H1 (cell line): ENCODE measurements at regions not wholly inside any gene's neighbourhood (a gene's known extent, or its start where the extent isn't known, plus 50 kb on each side); places are given as distances from the start of the nearest gene placed in this dataset.

ENCODE experiments used
- CTCF ChIA-PET: fragments of 300-600 bp; sonication (Branson Sonifier 250); formaldehyde crosslinking; loops from one replicate; lab custom pipeline; 2021; ENCODE audit not compliant: partially characterized antibody; lab: Charles Lee
- POLR2A ChIA-PET: fragments of 300-600 bp; sonication (Branson Sonifier 250); formaldehyde crosslinking; loops from one replicate; lab custom pipeline; 2021; ENCODE audit warnings: inconsistent platforms; ENCODE audit not compliant: partially characterized antibody; lab: Charles Lee
- DNase-seq, 2 experiments: peaks; one replicate each; pipeline versions ENCODE4 v3.0.0 to v3.0.0-alpha.2; 2010 to 2022; ENCODE audit warnings: low spot score in 2 of 2, low read depth in 1 of 2, mixed read lengths in 1 of 2
- FAIRE-seq: peaks from 2 replicates; lab custom pipeline; 2011; peaks lifted over from hg19 to GRCh38; lab: Jason Lieb, UNC
- H2AFZ ChIP-seq: 2 replicates; pipeline ENCODE4 v1.8.1; 2012; ENCODE audit warnings: low read length, inconsistent platforms
- H2AK5ac ChIP-seq: 2 replicates; pipeline ENCODE4 v1.6.1; 2013; ENCODE audit warnings: low read depth, low read length
- H2BK120ac ChIP-seq: replicated peaks from 2 replicates; pipeline ENCODE3; 2013; ENCODE audit warnings: low read depth, low read length, inconsistent platforms
- H2BK12ac ChIP-seq: 2 replicates; pipeline ENCODE4 v1.6.1; 2013; ENCODE audit warnings: low read depth, low read length
- H2BK15ac ChIP-seq: 2 replicates; pipeline ENCODE4 v1.6.1; 2013; ENCODE audit warnings: low read length
- H2BK20ac ChIP-seq: 2 replicates; pipeline ENCODE4 v1.6.1; 2013; ENCODE audit warnings: low read length
- H2BK5ac ChIP-seq: 2 replicates; pipeline ENCODE4 v1.6.1; 2013; ENCODE audit warnings: low read depth, low read length
- H3K14ac ChIP-seq: 2 replicates; pipeline ENCODE4 v1.6.1; 2013; ENCODE audit warnings: inconsistent platforms; ENCODE audit not compliant: insufficient read length
- H3K18ac ChIP-seq: 2 replicates; pipeline ENCODE4 v1.6.1; 2013; ENCODE audit warnings: low read length; ENCODE audit errors: extremely low read depth
- H3K23ac ChIP-seq: 2 replicates; pipeline ENCODE4 v1.6.1; 2013; ENCODE audit warnings: inconsistent platforms; ENCODE audit not compliant: insufficient read length
- H3K23me2 ChIP-seq: 2 replicates; pipeline ENCODE4 v1.6.1; 2013; ENCODE audit warnings: low read depth, low read length
- H3K27ac ChIP-seq: 2 replicates; pipeline ENCODE4 v1.6.1; 2011; ENCODE audit warnings: low read depth, low read length, inconsistent platforms
- H3K27me3 ChIP-seq, 4 experiments: replicated peaks in 1 of 4; 1 replicate in 1 of 4; 2 replicates in 3 of 4; pipeline versions ENCODE4 v1.6.1 to v1.8.1; 2011 to 2013; ENCODE audit warnings: low read length in 3 of 4, mild to moderate bottlenecking in 3 of 4, inconsistent platforms in 2 of 4, mixed read lengths in 2 of 4, moderate library complexity in 1 of 4; ENCODE audit not compliant: control insufficient read depth in 3 of 4, insufficient read depth in 3 of 4; ENCODE audit errors: extremely low read depth in 1 of 4
- H3K36me3 ChIP-seq, 4 experiments: 2 replicates each; pipeline versions ENCODE4 v1.6.1 to v1.8.1; 2011 to 2013; ENCODE audit warnings: mild to moderate bottlenecking in 4 of 4, low read length in 3 of 4, moderate library complexity in 2 of 4, control low read depth in 1 of 4, inconsistent platforms in 1 of 4; ENCODE audit not compliant: insufficient read depth in 4 of 4, control insufficient read depth in 2 of 4
- H3K4ac ChIP-seq: replicated peaks from 2 replicates; pipeline ENCODE3; 2013; ENCODE audit warnings: low read length, low read depth, mixed read lengths, inconsistent platforms; ENCODE audit not compliant: insufficient read length
- H3K4me1 ChIP-seq, 4 experiments: replicated peaks in 1 of 4; 1 replicate in 1 of 4; 2 replicates in 3 of 4; pipeline versions ENCODE4 v1.6.1 to v1.8.1; 2011 to 2013; ENCODE audit warnings: low read length in 3 of 4, inconsistent platforms in 2 of 4, mixed read lengths in 1 of 4; ENCODE audit not compliant: insufficient read depth in 4 of 4, control insufficient read depth in 3 of 4
- H3K4me2 ChIP-seq, 2 experiments: 2 replicates each; pipeline versions ENCODE4 v1.6.1 to v1.8.1; 2011 to 2013; ENCODE audit warnings: low read depth in 2 of 2, low read length in 2 of 2, control low read depth in 1 of 2, inconsistent platforms in 1 of 2, mild to moderate bottlenecking in 1 of 2; ENCODE audit not compliant: insufficient read depth in 1 of 2
- H3K4me3 ChIP-seq, 4 experiments: fragments of 200-600, 300-600 bp in 1 of 4; sonication (generic), shearing (Covaris generic), sonication (Bioruptor Twin) in 1 of 4; 2 replicates each; pipeline versions ENCODE4 v1.5.1 to v1.8.1; 2011 to 2016; ENCODE audit warnings: low read length in 4 of 4, low read depth in 3 of 4, control low read depth in 2 of 4, inconsistent platforms in 2 of 4, mild to moderate bottlenecking in 2 of 4, mixed read lengths in 1 of 4, moderate library complexity in 1 of 4; ENCODE audit not compliant: insufficient read depth in 2 of 4; ENCODE audit errors: extremely low read depth in 1 of 4
- H3K56ac ChIP-seq: replicated peaks from 2 replicates; pipeline ENCODE3; 2013; ENCODE audit warnings: low read depth, mild to moderate bottlenecking, mixed read lengths, low read length, inconsistent platforms; ENCODE audit not compliant: insufficient read length
- H3K79me1 ChIP-seq: 2 replicates; pipeline ENCODE4 v1.6.1; 2013; ENCODE audit warnings: low read depth, low read length, control low read depth
- H3K79me2 ChIP-seq, 2 experiments: 2 replicates each; pipeline versions ENCODE4 v1.6.1 to v1.8.1; 2012 to 2013; ENCODE audit warnings: low read length in 2 of 2, mild to moderate bottlenecking in 2 of 2, inconsistent platforms in 1 of 2; ENCODE audit not compliant: insufficient read depth in 2 of 2, control insufficient read depth in 1 of 2
- H3K9ac ChIP-seq, 4 experiments: replicated peaks in 1 of 4; 1 replicate in 1 of 4; 2 replicates in 3 of 4; pipeline versions ENCODE4 v1.6.1 to v1.8.1; 2011 to 2013; ENCODE audit warnings: low read depth in 3 of 4, low read length in 3 of 4, control low read depth in 2 of 4, mild to moderate bottlenecking in 2 of 4, moderate library complexity in 2 of 4, inconsistent platforms in 1 of 4; ENCODE audit errors: extremely low read depth in 1 of 4
- H3K9me3 ChIP-seq, 2 experiments: 2 replicates each; pipeline versions ENCODE4 v1.6.1 to v1.8.1; 2012 to 2013; ENCODE audit warnings: mild to moderate bottlenecking in 2 of 2, moderate library complexity in 2 of 2, control low read depth in 1 of 2, inconsistent platforms in 1 of 2, low read depth in 1 of 2, low read length in 1 of 2, mixed read lengths in 1 of 2; ENCODE audit not compliant: insufficient read depth in 2 of 2
- H4K20me1 ChIP-seq, 2 experiments: replicated peaks in 1 of 2; 2 replicates each; pipeline versions ENCODE3 to v1.8.1; 2011 to 2013; ENCODE audit warnings: inconsistent platforms in 2 of 2, low read length in 2 of 2, mild to moderate bottlenecking in 1 of 2; ENCODE audit not compliant: insufficient read depth in 2 of 2, control insufficient read depth in 1 of 2
- H4K5ac ChIP-seq: 2 replicates; pipeline ENCODE4 v1.6.1; 2013; ENCODE audit warnings: low read length, low read depth, mixed read lengths, inconsistent platforms; ENCODE audit not compliant: insufficient read length
- H4K8ac ChIP-seq: 2 replicates; pipeline ENCODE4 v1.8.0; 2013; ENCODE audit warnings: mild to moderate bottlenecking, moderate library complexity, low read length, inconsistent platforms; ENCODE audit not compliant: insufficient read depth; ENCODE audit errors: extremely low read depth
- H4K91ac ChIP-seq: replicated peaks from 2 replicates; pipeline ENCODE3; 2013; ENCODE audit warnings: low read length, mixed read lengths, inconsistent platforms; ENCODE audit not compliant: insufficient read length
- CEBPB ChIP-seq: IDR thresholded peaks from 2 replicates; pipeline ENCODE4 v1.6.1; 2012; ENCODE audit warnings: low read depth, low read length
- POLR2A ChIP-seq, 2 experiments: IDR thresholded peaks; 1 replicate in 1 of 2; 2 replicates in 1 of 2; pipeline ENCODE4 v1.6.1; 2011; ENCODE audit warnings: low read depth in 2 of 2, low read length in 2 of 2, mild to moderate bottlenecking in 2 of 2; ENCODE audit errors: control extremely low read depth in 1 of 2
- SP4 ChIP-seq: IDR thresholded peaks from 2 replicates; pipeline ENCODE4 v1.6.1; 2012; ENCODE audit warnings: low read length, inconsistent platforms
- YY1 ChIP-seq: IDR thresholded peaks from 2 replicates; pipeline ENCODE4 v1.6.1; 2011; ENCODE audit warnings: low read depth, mild to moderate bottlenecking, low read length
- WGBS, 2 experiments: shearing (Covaris generic) in 1 of 2; methylation state at CpG; one replicate each; pipeline versions ENCODE4 v1.1.6 to v1.1.7; 2013 to 2015; ENCODE audit warnings: low lambda C conversion rate in 2 of 2, mixed read lengths in 2 of 2, inconsistent platforms in 1 of 2, low coverage in 1 of 2, missing lambda C conversion rate in 1 of 2; ENCODE audit not compliant: insufficient replicate concordance in 2 of 2, insufficient coverage in 1 of 2, insufficient read length in 1 of 2; ENCODE audit errors: extremely low coverage in 1 of 2, missing lambda C conversion rate in 1 of 2; 5-methylcytosine and 5-hydroxymethylcytosine counted together

DNA sequence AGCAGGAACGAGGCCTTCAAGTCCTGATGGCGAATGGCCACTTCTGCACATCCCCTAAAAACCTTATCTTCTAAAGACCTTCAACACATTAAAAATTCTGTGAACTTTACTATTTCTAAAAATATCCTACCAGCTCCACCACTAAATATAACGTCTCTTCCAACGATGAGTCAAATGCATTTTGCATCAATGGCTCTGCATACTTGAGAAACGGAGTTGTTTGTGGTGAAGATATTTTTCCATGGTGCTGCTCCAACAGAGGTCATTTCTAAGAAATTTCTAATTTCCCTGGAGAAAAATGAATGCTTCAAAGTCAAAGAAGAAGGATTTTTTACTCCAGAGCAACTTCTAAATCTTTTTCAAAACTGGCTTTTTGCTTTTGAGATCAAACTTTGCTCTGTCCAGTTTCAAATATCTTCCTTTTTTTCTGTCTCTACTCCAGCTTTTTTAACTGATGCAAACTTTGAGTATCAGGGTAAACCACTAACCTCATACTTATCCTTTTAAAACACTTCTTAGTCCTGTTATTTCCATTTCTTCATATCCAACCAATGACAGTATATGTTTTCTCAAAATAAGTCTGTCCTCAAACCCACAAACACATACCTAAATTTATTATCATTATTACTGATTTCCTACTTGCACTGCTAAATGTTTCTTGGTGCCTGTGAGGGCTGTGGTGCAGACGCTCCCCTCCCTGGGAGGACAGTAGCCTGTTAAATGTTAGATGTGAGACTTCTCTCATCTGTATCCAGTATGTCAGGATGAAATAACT is 258.1 kb downstream of the KLF6 start:
- Histone ChIP-seq H3K18ac (no peak overlapping the region), H3K36me3 (no peaks in the 10 kb centered on the region), H3K9ac (no peak overlapping the region), H3K56ac (no peak overlapping the region), H3K14ac (no peak overlapping the region), H2BK12ac (no peak overlapping the region), H2BK5ac (no peak overlapping the region), H3K79me2 (no peaks in the 10 kb centered on the region), H2AK5ac (no peak overlapping the region), H4K5ac (no peak overlapping the region), H3K4ac (no peak overlapping the region), H3K23me2 (no peaks in the 10 kb centered on the region; the same call in 1 of the 2 replicates), H3K4me3 (no peak overlapping the region), H3K4me1 (no peaks in the 10 kb centered on the region), H2BK20ac (no peak overlapping the region), H3K27me3 (no peaks in the 10 kb centered on the region), H4K8ac (no peak overlapping the region), H4K20me1 (no peaks in the 10 kb centered on the region), H4K91ac (no peak overlapping the region), H2BK15ac (no peak overlapping the region), H3K27ac (no peak overlapping the region), H3K4me2 (no peak overlapping the region), H3K79me1 (no peaks in the 10 kb centered on the region), H3K23ac (no peak overlapping the region), H2AFZ (no peak overlapping the region), H2BK120ac (no peak overlapping the region), H3K9me3 (no peaks in the 10 kb centered on the region)
- ChIA-PET POLR2A (no interaction called here), CTCF (no interaction called here)
- DNase-seq (no peak), FAIRE-seq (no peak)
- no peak for TF ChIP-seq SP4
- TF ChIP-seq YY1: no peak
- TF ChIP-seq CEBPB: no peak
- TF ChIP-seq POLR2A (IDR thresholded peaks at IDR 0.05; ENCODE audit: control extremely low read depth in 1 of 2, low read depth in 2 of 2, low read length in 2 of 2): no peak
- 96% methylated on average over 6 of the region's 6 CpGs; no CpG with 5 or more reads in 1 of the 2 experiments for WGBS, 2 experiments
